ENCODE measurements at regions not wholly inside any gene's neighbourhood (a gene's known extent, or its start where the extent isn't known, plus 50 kb on each side); places are given as distances from the start of the nearest gene placed in this dataset.

DNA sequence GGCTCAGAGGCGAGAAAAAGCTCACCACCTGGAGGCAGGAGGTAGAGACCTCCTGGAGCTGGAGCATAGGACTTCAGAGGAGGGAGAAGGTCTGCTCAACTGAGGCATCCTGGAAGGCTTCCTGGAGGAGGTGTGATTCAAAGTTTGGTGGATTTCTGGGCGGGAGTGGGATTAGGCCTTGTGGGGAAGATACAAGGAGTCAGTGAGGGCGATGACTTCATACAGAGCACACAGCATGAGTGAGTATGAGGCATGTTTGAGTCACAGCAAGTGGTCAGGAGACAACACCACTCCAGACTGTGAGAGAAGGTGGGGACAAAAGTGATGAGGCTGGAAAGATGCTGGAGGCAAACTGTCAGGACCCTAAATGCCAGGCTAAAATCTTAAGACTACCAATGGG is 77.6 kb downstream of the MATN1 start:
- Mint-ChIP-seq H3K4me3 (no peak overlapping the region), H3K4me1 (peaks cover 15% of the 10 kb centered on the region), H3K27me3 (peaks cover 25% of the 10 kb centered on the region), H3K27ac (no peak overlapping the region), H3K36me3 (no peaks in the 10 kb centered on the region), H3K9me3 (no peaks in the 10 kb centered on the region)

DNA sequence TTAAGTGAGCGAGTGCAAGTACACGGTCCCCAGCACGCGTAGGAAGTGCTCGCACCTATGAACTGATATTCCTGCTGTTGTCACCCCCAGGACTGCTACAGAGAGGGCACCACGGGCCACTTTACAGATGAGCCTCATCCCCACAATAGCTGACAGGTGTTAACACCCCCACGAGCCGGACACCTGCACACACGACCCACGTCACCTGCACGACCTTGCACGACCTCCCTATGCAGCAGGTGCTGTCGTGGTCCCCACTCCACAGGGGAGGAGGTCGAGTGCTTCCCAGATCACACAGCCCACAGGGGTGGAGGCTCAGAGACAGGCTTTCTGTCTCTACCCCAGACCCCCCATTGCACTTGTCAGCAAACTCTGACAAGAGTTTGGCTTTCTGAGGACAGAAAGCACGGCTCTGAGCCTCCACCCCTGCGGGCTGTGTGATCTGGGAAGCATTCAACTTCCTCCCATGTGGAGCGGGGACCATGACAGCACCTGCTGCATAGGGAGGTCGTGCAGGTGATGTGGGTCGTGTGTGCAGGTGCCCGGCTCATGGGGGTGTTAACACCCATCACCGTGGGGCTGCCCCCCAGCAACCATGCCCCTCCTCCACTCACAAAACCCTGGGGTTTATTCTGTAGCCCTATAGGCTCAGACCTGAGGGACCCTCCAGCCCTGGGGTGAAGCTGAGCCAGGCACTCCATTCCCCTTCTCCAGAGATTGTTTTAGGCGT is 80.8 kb downstream of the MATN1 start:
- no peaks in the 10 kb centered on the region for H3K36me3 Mint-ChIP-seq
- no peak overlapping the region for H3K4me3 Mint-ChIP-seq
- H3K9me3 Mint-ChIP-seq = no peaks in the 10 kb centered on the region
- H3K27me3 Mint-ChIP-seq = peaks cover 19% of the 10 kb centered on the region
- no peaks in the 10 kb centered on the region for H3K4me1 Mint-ChIP-seq
- no peak overlapping the region for H3K27ac Mint-ChIP-seq

DNA sequence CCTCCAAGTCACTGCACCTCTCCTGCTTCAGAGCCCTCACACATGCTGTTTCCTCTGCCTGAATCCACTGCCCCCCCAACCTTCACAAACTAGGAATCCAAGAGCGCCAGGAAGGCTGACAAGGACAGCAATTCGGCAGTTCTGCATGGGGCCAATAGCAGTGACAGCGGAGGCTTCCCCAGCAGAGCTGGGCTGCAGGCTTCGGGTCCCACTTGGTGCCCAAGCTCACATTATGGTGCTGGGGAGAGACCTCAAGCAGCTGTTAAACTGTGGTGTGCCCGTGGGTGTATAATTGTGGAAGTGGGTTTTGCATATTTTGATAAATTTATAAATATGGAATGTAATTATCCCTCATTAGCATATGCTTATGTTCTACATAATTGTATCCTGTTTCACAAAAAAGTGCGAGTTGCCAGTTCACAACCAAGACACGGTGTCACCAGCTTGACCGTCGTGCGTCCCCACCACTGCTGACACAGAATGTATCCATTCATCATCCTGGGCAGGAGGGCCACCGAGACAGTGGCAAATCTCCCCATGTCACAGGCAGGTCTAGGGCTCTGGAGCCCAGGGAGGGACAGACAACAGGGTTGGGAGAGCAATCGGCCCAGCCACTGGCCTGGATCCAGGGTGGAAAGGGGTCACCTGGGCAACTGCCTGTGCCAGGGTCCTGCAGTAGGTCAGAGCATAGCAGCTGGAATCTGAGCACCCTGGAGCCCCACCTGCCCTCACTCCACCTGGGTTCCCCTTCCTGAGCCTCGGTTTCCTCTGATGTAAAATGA is 81.6 kb downstream of the MATN1 start:
- no peaks in the 10 kb centered on the region for H3K4me1 Mint-ChIP-seq
- H3K9me3 Mint-ChIP-seq = no peaks in the 10 kb centered on the region
- peaks cover 16% of the 10 kb centered on the region for H3K27me3 Mint-ChIP-seq
- H3K36me3 Mint-ChIP-seq = no peaks in the 10 kb centered on the region
- no peak overlapping the region for H3K4me3 Mint-ChIP-seq
- H3K27ac Mint-ChIP-seq = no peak overlapping the region

- H3K9me3 Mint-ChIP-seq = no peaks in the 10 kb centered on the region
- no peaks in the 10 kb centered on the region for H3K36me3 Mint-ChIP-seq
- H3K27ac Mint-ChIP-seq = no peak overlapping the region
- H3K4me1 Mint-ChIP-seq = no peaks in the 10 kb centered on the region
- no peak overlapping the region for H3K4me3 Mint-ChIP-seq
- peaks cover 8% of the 10 kb centered on the region for H3K27me3 Mint-ChIP-seq
Observed at GRCh38 chr1:30639881-30640452, 83.4 kb downstream of the MATN1 start.

- no peaks in the 10 kb centered on the region for H3K9me3 Mint-ChIP-seq
- H3K4me1 Mint-ChIP-seq = no peaks in the 10 kb centered on the region
- H3K4me3 Mint-ChIP-seq = no peak overlapping the region
- peaks cover 4% of the 10 kb centered on the region for H3K27me3 Mint-ChIP-seq
- H3K36me3 Mint-ChIP-seq = no peaks in the 10 kb centered on the region
- H3K27ac Mint-ChIP-seq = no peak overlapping the region
Observed at GRCh38 chr1:30638811-30639210, 84.6 kb downstream of the MATN1 start.

DNA sequence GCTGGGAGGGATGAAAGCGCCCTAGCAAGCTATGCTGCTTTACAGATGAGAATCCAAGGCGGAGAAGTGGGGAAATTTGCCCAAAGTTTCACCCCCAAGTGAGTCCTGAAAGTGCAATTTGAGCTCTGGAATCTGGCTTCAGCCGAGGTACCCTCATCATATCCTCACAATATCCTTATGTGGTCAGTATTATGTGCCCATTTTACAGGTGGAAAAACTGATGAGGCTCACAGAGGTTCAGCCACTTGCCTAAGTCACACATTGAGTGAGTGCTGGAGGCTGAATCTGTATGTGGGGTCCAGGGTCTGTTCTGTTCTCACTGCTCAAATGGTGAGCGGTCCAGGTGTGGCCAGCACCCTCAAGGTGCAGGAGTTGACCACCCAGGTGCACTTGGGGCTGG is 85.3 kb downstream of the MATN1 start:
- Mint-ChIP-seq H3K4me1 (no peaks in the 10 kb centered on the region), H3K27ac (no peak overlapping the region), H3K36me3 (no peaks in the 10 kb centered on the region), H3K9me3 (no peaks in the 10 kb centered on the region), H3K4me3 (no peak overlapping the region), H3K27me3 (peaks cover 2% of the 10 kb centered on the region)

DNA sequence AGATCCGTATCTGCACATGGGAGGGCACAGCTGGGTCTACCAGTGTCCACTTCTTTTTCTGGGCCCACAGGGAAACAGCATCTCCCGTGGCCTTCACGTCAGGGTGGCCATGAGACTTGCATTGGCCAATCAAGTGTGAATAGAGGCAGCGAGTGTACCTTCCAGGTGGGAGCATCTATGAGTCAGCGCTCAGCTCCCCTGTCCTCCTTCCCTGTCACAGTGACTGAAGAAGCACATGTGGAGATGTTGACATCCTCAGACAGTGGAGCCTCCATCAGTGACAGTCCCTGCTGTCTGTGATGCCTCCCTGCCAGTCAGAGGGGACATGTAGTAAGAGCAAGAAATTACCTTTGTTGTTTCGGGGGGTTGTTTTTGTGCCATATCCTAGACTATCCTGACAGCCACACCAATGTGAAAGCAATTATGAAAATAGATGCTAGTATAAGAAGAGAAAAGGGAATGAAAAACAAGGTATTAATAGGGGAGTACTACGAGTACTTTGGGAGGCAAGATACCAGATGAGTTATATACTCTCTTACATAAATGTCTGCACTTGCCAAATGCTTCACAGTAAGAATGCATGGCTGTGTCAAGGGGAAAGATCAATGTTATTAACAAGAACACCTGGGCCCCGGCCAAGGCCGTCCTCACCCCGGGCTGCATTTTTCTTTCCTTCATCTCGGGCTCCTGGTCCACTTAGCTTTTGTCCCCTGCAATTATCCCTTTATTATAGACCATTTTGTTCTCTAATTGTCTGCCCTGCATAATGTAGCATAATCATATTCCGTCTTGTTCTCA is 86.0 kb downstream of the MATN1 start:
- Mint-ChIP-seq H3K36me3 (no peaks in the 10 kb centered on the region), H3K9me3 (no peaks in the 10 kb centered on the region), H3K4me3 (no peak overlapping the region), H3K4me1 (no peaks in the 10 kb centered on the region), H3K27ac (no peak overlapping the region), H3K27me3 (peaks cover 3% of the 10 kb centered on the region)

DNA sequence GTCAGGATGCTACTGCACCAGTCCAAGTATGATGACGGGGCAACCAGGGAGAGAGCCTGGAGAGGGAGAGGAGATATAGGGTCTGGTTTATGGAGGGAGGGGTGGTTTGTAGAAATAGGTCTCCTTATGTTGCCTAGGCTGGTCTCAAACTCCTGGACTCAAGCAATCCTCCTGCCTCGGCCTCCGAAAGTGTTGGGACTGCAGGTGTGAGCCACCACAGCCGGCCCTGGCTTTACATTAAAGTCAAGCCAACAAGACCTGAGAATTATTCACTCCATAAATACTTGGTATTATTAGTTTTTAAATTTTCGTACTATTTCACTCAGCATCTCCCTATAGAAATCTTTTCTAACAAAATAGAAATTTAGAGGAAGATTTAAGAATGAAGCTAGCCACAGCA is 86.8 kb downstream of the MATN1 start:
- no peaks in the 10 kb centered on the region for H3K36me3 Mint-ChIP-seq
- no peaks in the 10 kb centered on the region for H3K4me1 Mint-ChIP-seq
- H3K27me3 Mint-ChIP-seq = peaks cover 2% of the 10 kb centered on the region
- H3K27ac Mint-ChIP-seq = no peak overlapping the region
- H3K9me3 Mint-ChIP-seq = no peaks in the 10 kb centered on the region
- no peak overlapping the region for H3K4me3 Mint-ChIP-seq

DNA sequence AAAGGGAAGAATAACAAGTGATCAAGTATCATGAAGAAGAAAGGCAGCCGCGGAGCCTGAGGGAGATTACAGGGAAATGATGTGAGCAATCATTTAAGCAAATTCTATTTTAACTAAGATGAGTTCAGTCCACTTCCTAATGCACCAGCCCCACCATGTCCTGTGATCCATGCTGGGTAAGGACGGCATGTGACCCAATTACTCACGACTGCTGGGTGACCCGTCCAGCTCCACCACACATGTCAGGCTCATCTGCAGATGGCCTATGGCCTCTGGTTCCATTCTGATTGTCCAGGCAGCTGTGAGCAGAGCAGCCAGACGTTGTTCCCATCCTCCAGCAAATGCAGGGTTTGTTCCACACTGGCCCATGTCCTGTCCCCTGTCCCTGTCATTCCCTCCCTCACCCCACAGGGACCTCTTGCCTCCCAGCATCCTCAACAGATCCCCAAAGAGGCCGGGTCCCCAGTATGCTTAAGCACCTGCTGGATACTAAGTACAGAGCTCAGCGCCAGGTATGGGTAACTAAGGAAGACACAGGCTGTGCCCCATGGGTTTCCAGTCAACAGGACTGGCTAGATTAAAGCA is 87.9 kb downstream of the MATN1 start:
- no peak overlapping the region for H3K4me3 Mint-ChIP-seq
- H3K9me3 Mint-ChIP-seq = no peaks in the 10 kb centered on the region
- no peak overlapping the region for H3K27ac Mint-ChIP-seq
- H3K36me3 Mint-ChIP-seq = no peaks in the 10 kb centered on the region
- H3K4me1 Mint-ChIP-seq = no peaks in the 10 kb centered on the region
- peaks cover 3% of the 10 kb centered on the region for H3K27me3 Mint-ChIP-seq

- Mint-ChIP-seq H3K27ac (no peak overlapping the region), H3K36me3 (no peaks in the 10 kb centered on the region), H3K4me1 (no peaks in the 10 kb centered on the region), H3K4me3 (no peak overlapping the region), H3K9me3 (no peaks in the 10 kb centered on the region), H3K27me3 (peaks cover 3% of the 10 kb centered on the region)
Observed at GRCh38 chr1:30634507-30634906, 88.9 kb downstream of the MATN1 start.

DNA sequence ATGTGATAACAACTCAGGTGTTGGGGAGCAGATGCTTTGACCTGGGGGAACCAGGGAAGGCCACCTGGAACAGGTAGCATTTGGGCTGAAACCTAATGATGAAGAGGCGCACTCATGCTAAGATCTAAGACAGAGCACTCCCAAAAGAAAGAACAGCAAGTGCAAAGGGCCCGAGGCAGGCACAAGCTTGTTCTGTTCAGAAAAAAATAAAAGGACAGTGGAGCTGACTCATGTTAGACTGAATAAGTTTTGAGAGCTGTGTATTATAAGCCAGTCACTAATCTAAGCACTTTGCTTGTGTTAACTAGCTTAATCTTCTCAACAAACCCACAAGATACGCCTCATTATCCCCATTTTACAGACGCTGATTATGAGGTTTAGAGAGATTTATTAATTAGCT is 90.1 kb downstream of the MATN1 start:
- Mint-ChIP-seq H3K27me3 (peaks cover 11% of the 10 kb centered on the region), H3K9me3 (no peaks in the 10 kb centered on the region), H3K4me1 (no peaks in the 10 kb centered on the region), H3K27ac (no peak overlapping the region), H3K4me3 (no peak overlapping the region), H3K36me3 (no peaks in the 10 kb centered on the region)

GRCh38 chr1:30632481-30632880 is 90.9 kb downstream of the MATN1 start:
- Mint-ChIP-seq H3K4me3 (no peak overlapping the region), H3K27me3 (peaks cover 14% of the 10 kb centered on the region), H3K4me1 (no peaks in the 10 kb centered on the region), H3K9me3 (no peaks in the 10 kb centered on the region), H3K27ac (no peak overlapping the region), H3K36me3 (no peaks in the 10 kb centered on the region)

- peaks cover 4% of the 10 kb centered on the region for H3K9me3 Mint-ChIP-seq
Observed at GRCh38 chr1:30631700-30632099, 91.7 kb downstream of the MATN1 start.

GRCh38 chr1:30629501-30629900 is 93.9 kb downstream of the MATN1 start:
- H3K27ac Mint-ChIP-seq = no peak overlapping the region
- no peaks in the 10 kb centered on the region for H3K4me1 Mint-ChIP-seq
- no peaks in the 10 kb centered on the region for H3K36me3 Mint-ChIP-seq

More at GRCh38 chr1:30631700-30632099, 91.7 kb downstream of the MATN1 start:
- H3K36me3 Mint-ChIP-seq = no peaks in the 10 kb centered on the region
- H3K4me3 Mint-ChIP-seq = no peak overlapping the region
- no peaks in the 10 kb centered on the region for H3K4me1 Mint-ChIP-seq
- H3K27me3 Mint-ChIP-seq = peaks cover 18% of the 10 kb centered on the region
- no peak overlapping the region for H3K27ac Mint-ChIP-seq

DNA sequence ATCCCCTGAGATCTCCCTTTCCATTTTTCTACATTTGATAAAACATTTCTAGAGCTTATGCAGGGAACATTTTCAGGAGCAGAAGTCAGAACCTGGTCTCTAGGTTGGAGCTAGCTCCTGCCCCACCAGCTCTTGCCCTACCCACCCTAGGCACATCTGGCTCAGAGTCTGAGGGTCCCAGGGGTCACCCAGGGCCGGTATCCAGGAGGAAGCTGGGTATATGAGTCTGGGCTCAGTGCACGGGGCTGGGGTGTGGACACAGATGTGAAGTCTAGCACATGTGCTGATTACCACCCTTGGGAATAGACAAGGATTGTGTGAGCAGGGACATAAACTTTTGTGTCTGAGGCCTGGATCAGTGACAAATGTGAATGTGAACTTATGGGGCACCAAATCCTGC is 95.4 kb downstream of the MATN1 start:
- no peak overlapping the region for H3K4me3 Mint-ChIP-seq
- H3K27ac Mint-ChIP-seq = no peak overlapping the region
- peaks cover 2% of the 10 kb centered on the region for H3K36me3 Mint-ChIP-seq
- H3K27me3 Mint-ChIP-seq = peaks cover 25% of the 10 kb centered on the region
- H3K4me1 Mint-ChIP-seq = no peaks in the 10 kb centered on the region
- H3K9me3 Mint-ChIP-seq = peaks cover 26% of the 10 kb centered on the region

More at GRCh38 chr1:30629501-30629900, 93.9 kb downstream of the MATN1 start:
- Mint-ChIP-seq H3K4me3 (no peak overlapping the region), H3K9me3 (peaks cover 14% of the 10 kb centered on the region), H3K27me3 (peaks cover 23% of the 10 kb centered on the region)
